ENCODE measurements at regions not wholly inside any gene's neighbourhood (a gene's known extent, or its start where the extent isn't known, plus 50 kb on each side); places are given as distances from the start of the nearest gene placed in this dataset.
"Not testable (repeated sequence)": the region's sequence is repeated elsewhere in the genome, so short reads cannot be mapped to it uniquely, and the experiment has no call there.

DNA sequence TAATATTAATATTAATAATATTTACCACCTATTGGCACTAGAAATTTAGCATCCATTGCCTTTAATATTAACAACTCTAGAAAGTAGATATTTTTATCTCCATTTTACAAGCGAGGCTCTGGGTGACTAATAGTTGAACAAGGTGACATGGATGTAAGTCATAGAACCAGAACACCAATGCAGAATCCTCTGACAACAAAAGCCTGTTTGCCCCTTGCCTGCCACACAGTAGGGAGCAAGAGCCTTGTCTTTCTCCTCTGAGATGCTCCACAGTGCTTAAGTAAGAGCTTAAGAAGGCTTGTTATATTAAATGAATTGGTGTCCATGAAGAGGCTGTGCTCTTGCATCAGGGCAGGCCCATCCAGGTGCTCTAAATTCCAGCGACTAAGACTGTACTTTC lies 51.2 kb upstream of the LBX1 start:
- Histone ChIP-seq H3K4me1 (ENCODE audit: control insufficient read depth, insufficient read depth, low read length) (no peaks in the 10 kb centered on the region), H3K27me3 (ENCODE audit: control insufficient read depth, insufficient read depth, low read length) (peaks cover 57% of the 10 kb centered on the region), H3K4me2 (ENCODE audit: low read length) (no peak overlapping the region), H3K36me3 (ENCODE audit: insufficient read depth, low read length) (no peaks in the 10 kb centered on the region), H3K4me3 (ENCODE audit: low read length) (no peak overlapping the region), H3K9me3 (replicated peaks; ENCODE audit: low read length) (no peaks in the 10 kb centered on the region), H3K9ac (ENCODE audit: low read depth, low read length) (no peak overlapping the region)

GRCh38 chr10:101280921-101281320 lies 51.7 kb upstream of the LBX1 start:
- not testable (repeated sequence) for H3K9ac ChIP-seq (ENCODE audit: low read depth, low read length); H3K4me2 ChIP-seq (ENCODE audit: low read length); H3K9me3 ChIP-seq (replicated peaks; ENCODE audit: low read length); H3K36me3 ChIP-seq (ENCODE audit: insufficient read depth, low read length); H3K4me1 ChIP-seq (ENCODE audit: control insufficient read depth, insufficient read depth, low read length); H3K4me3 ChIP-seq (ENCODE audit: low read length)
- peaks cover 59% of the 10 kb centered on the region for H3K27me3 ChIP-seq (ENCODE audit: control insufficient read depth, insufficient read depth, low read length)

GRCh38 chr10:101282947-101283346 lies 53.7 kb upstream of the LBX1 start:
- H3K4me2 ChIP-seq (ENCODE audit: low read length), result no peak overlapping the region
- H3K4me1 ChIP-seq (ENCODE audit: control insufficient read depth, insufficient read depth, low read length), result no peaks in the 10 kb centered on the region
- H3K9me3 ChIP-seq (replicated peaks; ENCODE audit: low read length), result no peaks in the 10 kb centered on the region
- H3K4me3 ChIP-seq (ENCODE audit: low read length), result no peak overlapping the region
- no peak overlapping the region for H3K9ac ChIP-seq (ENCODE audit: low read depth, low read length)
- H3K27me3 ChIP-seq (ENCODE audit: control insufficient read depth, insufficient read depth, low read length), result peaks cover 61% of the 10 kb centered on the region
- H3K36me3 ChIP-seq (ENCODE audit: insufficient read depth, low read length), result no peaks in the 10 kb centered on the region

GRCh38 chr10:101283762-101284100 lies 54.5 kb upstream of the LBX1 start:
- Histone ChIP-seq H3K9ac (ENCODE audit: low read depth, low read length) (no peak overlapping the region), H3K36me3 (ENCODE audit: insufficient read depth, low read length) (no peaks in the 10 kb centered on the region), H3K4me3 (ENCODE audit: low read length) (no peak overlapping the region), H3K9me3 (replicated peaks; ENCODE audit: low read length) (no peaks in the 10 kb centered on the region), H3K4me2 (ENCODE audit: low read length) (no peak overlapping the region), H3K27me3 (ENCODE audit: control insufficient read depth, insufficient read depth, low read length) (peaks cover 62% of the 10 kb centered on the region), H3K4me1 (ENCODE audit: control insufficient read depth, insufficient read depth, low read length) (no peaks in the 10 kb centered on the region)

DNA sequence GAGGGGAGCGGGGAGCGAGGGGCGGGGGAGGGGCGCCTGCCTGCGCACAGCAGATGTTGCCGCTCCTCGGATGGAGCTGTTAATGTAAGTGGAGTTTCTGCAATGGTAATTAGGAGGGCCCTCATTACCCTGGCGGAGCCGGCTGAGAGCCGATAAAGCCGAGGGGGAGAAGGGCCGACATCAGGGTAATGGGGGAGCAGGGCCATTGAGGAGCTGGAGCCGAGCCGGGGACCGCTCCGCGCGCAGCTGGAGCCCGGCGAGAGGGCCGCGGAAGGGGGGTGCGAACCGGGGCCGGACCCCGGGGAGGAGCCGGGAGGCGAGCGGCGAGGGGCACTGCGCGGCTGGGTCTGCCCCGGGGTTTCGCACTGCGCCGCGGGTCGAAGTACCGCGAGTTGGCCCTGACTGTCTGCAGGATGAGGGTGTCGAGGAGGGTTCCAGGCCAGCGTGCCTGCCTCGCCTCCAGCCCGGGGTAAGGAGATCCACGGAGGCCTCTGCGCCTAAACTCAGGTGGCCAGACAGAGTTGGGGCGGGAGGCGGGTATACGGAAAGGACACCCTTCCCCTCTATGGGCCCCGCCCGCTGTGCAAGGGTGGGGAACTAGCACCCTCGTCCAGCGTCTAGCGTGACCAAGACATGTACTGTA lies 55.0 kb upstream of the LBX1 start:
- Histone ChIP-seq H3K9me3 (replicated peaks; ENCODE audit: low read length) (no peaks in the 10 kb centered on the region), H3K9ac (ENCODE audit: low read depth, low read length) (no peak overlapping the region), H3K4me1 (ENCODE audit: control insufficient read depth, insufficient read depth, low read length) (no peaks in the 10 kb centered on the region), H3K4me2 (ENCODE audit: low read length) (peak overlapping the region; percentile 29), H3K36me3 (ENCODE audit: insufficient read depth, low read length) (no peaks in the 10 kb centered on the region), H3K4me3 (ENCODE audit: low read length) (no peak overlapping the region), H3K27me3 (ENCODE audit: control insufficient read depth, insufficient read depth, low read length) (peaks cover 60% of the 10 kb centered on the region)

GRCh38 chr10:101284744-101285463 lies 55.6 kb upstream of the LBX1 start:
- H3K36me3 ChIP-seq (ENCODE audit: insufficient read depth, low read length), result no peaks in the 10 kb centered on the region
- H3K4me2 ChIP-seq (ENCODE audit: low read length), result no peak overlapping the region
- H3K4me3 ChIP-seq (ENCODE audit: low read length), result no peak overlapping the region
- H3K27me3 ChIP-seq (ENCODE audit: control insufficient read depth, insufficient read depth, low read length), result peaks cover 67% of the 10 kb centered on the region
- H3K4me1 ChIP-seq (ENCODE audit: control insufficient read depth, insufficient read depth, low read length), result no peaks in the 10 kb centered on the region
- no peaks in the 10 kb centered on the region for H3K9me3 ChIP-seq (replicated peaks; ENCODE audit: low read length)
- H3K9ac ChIP-seq (ENCODE audit: low read depth, low read length), result no peak overlapping the region

- Histone ChIP-seq H3K9ac (ENCODE audit: low read depth, low read length) (no peak overlapping the region), H3K27me3 (ENCODE audit: control insufficient read depth, insufficient read depth, low read length) (peaks cover 72% of the 10 kb centered on the region), H3K36me3 (ENCODE audit: insufficient read depth, low read length) (no peaks in the 10 kb centered on the region), H3K4me2 (ENCODE audit: low read length) (no peak overlapping the region), H3K4me3 (ENCODE audit: low read length) (no peak overlapping the region), H3K4me1 (ENCODE audit: control insufficient read depth, insufficient read depth, low read length) (no peaks in the 10 kb centered on the region), H3K9me3 (replicated peaks; ENCODE audit: low read length) (no peaks in the 10 kb centered on the region)
Measured at GRCh38 chr10:101285519-101286070, 56.3 kb upstream of the LBX1 start.

- no peak overlapping the region for H3K4me3 ChIP-seq (ENCODE audit: low read length)
Measured at GRCh38 chr10:101286248-101287046, 57.2 kb upstream of the LBX1 start.

DNA sequence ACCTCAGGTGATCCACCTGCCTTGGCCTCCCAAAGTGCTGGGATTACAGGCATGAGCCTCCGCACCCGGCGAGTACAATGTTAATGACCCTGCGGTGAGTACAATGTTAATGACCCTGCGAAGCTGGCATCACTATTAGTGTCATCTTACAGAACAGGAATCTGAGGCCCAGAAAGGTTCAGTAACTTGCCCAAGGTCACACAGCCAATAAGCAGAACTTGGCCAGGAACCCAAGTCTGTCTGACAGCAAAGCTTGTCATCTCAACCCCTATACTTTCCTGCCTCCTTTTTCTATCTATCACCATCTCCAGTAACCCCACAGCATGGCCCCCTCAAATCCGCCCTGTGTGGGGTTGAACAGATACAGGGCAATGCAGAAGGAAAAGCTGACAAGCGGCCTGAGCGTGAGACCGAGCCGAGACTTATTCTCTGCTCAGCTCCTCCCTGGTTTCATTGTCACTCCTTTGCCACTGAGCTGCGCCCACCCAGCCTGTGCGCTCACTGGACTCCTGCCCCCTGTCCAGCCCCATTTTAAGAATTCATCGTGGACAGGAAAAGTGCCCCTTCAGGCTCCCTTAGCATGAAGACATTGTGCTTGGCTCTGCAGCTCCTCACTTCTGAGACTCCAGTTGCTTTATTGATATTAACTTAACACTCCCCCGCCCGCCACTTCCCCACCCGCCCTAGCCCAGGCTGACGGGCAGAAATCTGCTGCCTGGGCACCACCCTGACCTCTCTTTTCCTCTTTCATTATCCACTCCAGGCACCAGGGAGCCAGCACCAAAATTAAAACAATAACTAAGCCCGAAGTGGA lies 58.1 kb upstream of the LBX1 start:
- H3K36me3 ChIP-seq (ENCODE audit: insufficient read depth, low read length), result no peaks in the 10 kb centered on the region
- H3K4me1 ChIP-seq (ENCODE audit: control insufficient read depth, insufficient read depth, low read length), result peaks cover 6% of the 10 kb centered on the region
- peaks cover 74% of the 10 kb centered on the region for H3K27me3 ChIP-seq (ENCODE audit: control insufficient read depth, insufficient read depth, low read length)

More at GRCh38 chr10:101286248-101287046, 57.2 kb upstream of the LBX1 start:
- Histone ChIP-seq H3K9me3 (replicated peaks; ENCODE audit: low read length) (no peaks in the 10 kb centered on the region), H3K4me2 (ENCODE audit: low read length) (no peak overlapping the region), H3K4me1 (ENCODE audit: control insufficient read depth, insufficient read depth, low read length) (peaks cover 5% of the 10 kb centered on the region), H3K36me3 (ENCODE audit: insufficient read depth, low read length) (no peaks in the 10 kb centered on the region), H3K27me3 (ENCODE audit: control insufficient read depth, insufficient read depth, low read length) (peaks cover 80% of the 10 kb centered on the region), H3K9ac (ENCODE audit: low read depth, low read length) (no peak overlapping the region)

DNA sequence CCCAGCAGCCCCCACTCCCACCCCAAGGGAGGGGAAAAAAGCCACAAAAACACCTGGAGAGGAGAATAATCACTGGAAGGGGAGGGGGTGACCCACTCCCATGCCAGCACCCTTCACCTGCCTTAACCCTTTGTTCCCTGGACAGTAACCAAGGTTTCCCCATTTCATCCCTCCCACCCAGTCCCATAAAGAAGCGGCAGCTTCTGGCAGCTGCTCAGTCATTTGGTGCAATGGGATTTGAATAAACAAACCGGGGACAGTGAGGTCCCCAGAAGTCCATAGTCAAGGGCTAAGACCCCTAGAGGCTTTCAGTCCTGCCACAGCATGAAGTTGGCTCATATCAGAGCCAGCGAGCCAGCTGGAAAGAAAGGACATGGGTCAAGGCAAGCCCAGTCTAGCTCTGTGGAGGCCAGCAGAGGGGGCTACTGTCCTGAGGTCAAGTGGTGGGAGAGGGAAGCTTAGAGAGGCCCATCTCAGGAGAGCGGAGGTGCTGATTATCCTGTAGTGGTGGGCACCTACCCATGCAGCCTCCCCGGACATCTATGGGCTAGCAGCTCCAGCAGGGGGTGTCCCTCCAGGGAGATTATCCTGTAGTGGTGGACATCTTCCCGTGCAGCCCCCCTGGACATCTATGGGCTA lies 58.9 kb upstream of the LBX1 start:
- Histone ChIP-seq H3K4me3 (ENCODE audit: low read length) (no peak overlapping the region), H3K9ac (ENCODE audit: low read depth, low read length) (no peak overlapping the region), H3K4me2 (ENCODE audit: low read length) (no peak overlapping the region), H3K27me3 (ENCODE audit: control insufficient read depth, insufficient read depth, low read length) (peaks cover 72% of the 10 kb centered on the region), H3K36me3 (ENCODE audit: insufficient read depth, low read length) (no peaks in the 10 kb centered on the region), H3K4me1 (ENCODE audit: control insufficient read depth, insufficient read depth, low read length) (peaks cover 6% of the 10 kb centered on the region), H3K9me3 (replicated peaks; ENCODE audit: low read length) (no peaks in the 10 kb centered on the region)

More for the DNA sequence above, 58.1 kb upstream of the LBX1 start:
- no peak overlapping the region for H3K9ac ChIP-seq (ENCODE audit: low read depth, low read length)
- no peaks in the 10 kb centered on the region for H3K9me3 ChIP-seq (replicated peaks; ENCODE audit: low read length)
- H3K4me3 ChIP-seq (ENCODE audit: low read length), result no peak overlapping the region
- H3K4me2 ChIP-seq (ENCODE audit: low read length), result no peak overlapping the region

All from skeletal muscle satellite cell (primary cell).